ENCODE measurements at regions not wholly inside any gene's neighbourhood (a gene's known extent, or its start where the extent isn't known, plus 50 kb on each side); places are given as distances from the start of the nearest gene placed in this dataset.

GRCh38 chr7:110157631-110158362 is 933.1 kb upstream of the LRRN3 start:
- no peak overlapping the region for H3K4me3 ChIP-seq (ENCODE audit: control insufficient read depth, low read depth, low read length)
- no peak for DNase-seq (ENCODE audit: low read depth)
- no peak for TF ChIP-seq CTCF (IDR thresholded peaks at IDR 0.05; ENCODE audit: control insufficient read depth, insufficient read depth, low read depth, low read length, missing control alignments)

GRCh38 chr7:110168010-110168409 is 922.9 kb upstream of the LRRN3 start:
- H3K4me3 ChIP-seq (ENCODE audit: control insufficient read depth, low read depth, low read length): no peak overlapping the region
- no peak for TF ChIP-seq CTCF (IDR thresholded peaks at IDR 0.05; ENCODE audit: control insufficient read depth, insufficient read depth, low read depth, low read length, missing control alignments)
- no peak for DNase-seq (ENCODE audit: low read depth)

- no peak overlapping the region for H3K4me3 ChIP-seq (ENCODE audit: control insufficient read depth, low read depth, low read length)
- TF ChIP-seq CTCF (IDR thresholded peaks at IDR 0.05; ENCODE audit: control insufficient read depth, insufficient read depth, low read depth, low read length, missing control alignments): no peak
- no peak for DNase-seq (ENCODE audit: low read depth)
These were observed 920.1 kb upstream of the LRRN3 start for GRCh38 chr7:110170841-110171240.

GRCh38 chr7:110177463-110177862 is 913.5 kb upstream of the LRRN3 start:
- H3K4me3 ChIP-seq (ENCODE audit: control insufficient read depth, low read depth, low read length): no peak overlapping the region
- no peak for DNase-seq (ENCODE audit: low read depth)
- TF ChIP-seq CTCF (IDR thresholded peaks at IDR 0.05; ENCODE audit: control insufficient read depth, insufficient read depth, low read depth, low read length, missing control alignments): no peak

- no peak for DNase-seq (ENCODE audit: low read depth)
- no peak overlapping the region for H3K4me3 ChIP-seq (ENCODE audit: control insufficient read depth, low read depth, low read length)
- TF ChIP-seq CTCF (IDR thresholded peaks at IDR 0.05; ENCODE audit: control insufficient read depth, insufficient read depth, low read depth, low read length, missing control alignments): no peak
These were observed 911.9 kb upstream of the LRRN3 start for GRCh38 chr7:110179037-110179436.

- no peak for DNase-seq (ENCODE audit: low read depth)
- H3K4me3 ChIP-seq (ENCODE audit: control insufficient read depth, low read depth, low read length): no peak overlapping the region
- TF ChIP-seq CTCF (IDR thresholded peaks at IDR 0.05; ENCODE audit: control insufficient read depth, insufficient read depth, low read depth, low read length, missing control alignments): no peak
These were observed 909.2 kb upstream of the LRRN3 start for GRCh38 chr7:110181768-110182167.

Measured in AG09309 (cell line).